Panc1 (cell line): ENCODE measurements at regions not wholly inside any gene's neighbourhood (a gene's known extent, or its start where the extent isn't known, plus 50 kb on each side); places are given as distances from the start of the nearest gene placed in this dataset.

Source experiments
- CTCF ChIP-seq: fragments of 450-650 bp; IDR thresholded peaks from 2 replicates; pipeline ENCODE4 v1.5.1; 2017; ENCODE audit warnings: mild to moderate bottlenecking
- POLR2AphosphoS5 ChIP-seq: IDR thresholded peaks from 2 replicates; pipeline ENCODE4 v1.6.1; 2012; ENCODE audit warnings: mild to moderate bottlenecking, low read depth, low read length, moderate library complexity

- TF ChIP-seq POLR2AphosphoS5 (no peak), CTCF (no peak)
Measured at GRCh38 chr6:79863566-79863965, 83.8 kb downstream of the ELOVL4 start.
